ENCODE measurements at regions not wholly inside any gene's neighbourhood (a gene's known extent, or its start where the extent isn't known, plus 50 kb on each side); places are given as distances from the start of the nearest gene placed in this dataset.
"Not testable (repeated sequence)": the region's sequence is repeated elsewhere in the genome, so short reads cannot be mapped to it uniquely, and the experiment has no call there.

GRCh38 chr22:47512617-47513016 is 750.2 kb downstream of the TBC1D22A start:
- no peaks in the 10 kb centered on the region for H3K27me3 ChIP-seq
- H3K9me3 ChIP-seq (replicated peaks in 1 of 11): peaks cover 0 to 16% (median 8%) of the 10 kb centered on the region in 11 experiments; a peak in 7 of 22 replicates
- no peak overlapping the region for H3K4me2 ChIP-seq
- H3K36me3 ChIP-seq: no peaks in the 10 kb centered on the region
- H3K4me3 ChIP-seq: no peak overlapping the region
- H3K27ac ChIP-seq: no peak overlapping the region
- H3K4me1 ChIP-seq: no peaks in the 10 kb centered on the region
- H3K9ac ChIP-seq: no peak overlapping the region
- no peaks in the 10 kb centered on the region for H4K20me1 ChIP-seq
- no peak for TF ChIP-seq Cebpa-rat (IDR thresholded peaks at IDR 0.05)

DNA sequence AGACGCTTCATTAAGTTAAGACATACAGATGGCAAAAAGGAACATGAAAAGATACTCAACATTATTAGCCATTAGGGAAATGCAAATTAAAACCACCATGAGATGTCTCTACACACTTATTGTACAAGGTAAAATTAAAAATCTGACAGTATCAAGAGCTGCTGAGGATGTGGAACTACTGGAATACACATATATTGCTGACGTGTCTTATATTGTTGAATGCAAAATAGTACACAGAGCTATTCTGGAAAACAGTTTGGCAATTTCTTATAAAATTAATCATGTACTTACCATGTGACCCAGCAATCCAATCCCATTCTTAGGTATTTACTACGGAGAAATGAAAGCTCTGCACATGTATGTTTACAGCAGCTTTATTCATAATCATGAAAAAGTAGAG is 742.5 kb downstream of the TBC1D22A start:
- H3K27me3 ChIP-seq: no peaks in the 10 kb centered on the region
- H3K9me3 ChIP-seq (replicated peaks in 1 of 11): peaks cover 19 to 39% (median 27%) of the 10 kb centered on the region in 11 experiments
- H3K4me2 ChIP-seq: no peak overlapping the region
- peaks cover 0 to 6% (median 0%) of the 10 kb centered on the region in 10 experiments; a peak in 1 of 20 replicates for H3K4me1 ChIP-seq
- no peak overlapping the region for H3K27ac ChIP-seq
- TF ChIP-seq Cebpa-rat (IDR thresholded peaks at IDR 0.05): no peak
- no peak overlapping the region for H3K4me3 ChIP-seq
- H3K9ac ChIP-seq: no peak overlapping the region
- H4K20me1 ChIP-seq: no peaks in the 10 kb centered on the region
- H3K36me3 ChIP-seq: no peaks in the 10 kb centered on the region

DNA sequence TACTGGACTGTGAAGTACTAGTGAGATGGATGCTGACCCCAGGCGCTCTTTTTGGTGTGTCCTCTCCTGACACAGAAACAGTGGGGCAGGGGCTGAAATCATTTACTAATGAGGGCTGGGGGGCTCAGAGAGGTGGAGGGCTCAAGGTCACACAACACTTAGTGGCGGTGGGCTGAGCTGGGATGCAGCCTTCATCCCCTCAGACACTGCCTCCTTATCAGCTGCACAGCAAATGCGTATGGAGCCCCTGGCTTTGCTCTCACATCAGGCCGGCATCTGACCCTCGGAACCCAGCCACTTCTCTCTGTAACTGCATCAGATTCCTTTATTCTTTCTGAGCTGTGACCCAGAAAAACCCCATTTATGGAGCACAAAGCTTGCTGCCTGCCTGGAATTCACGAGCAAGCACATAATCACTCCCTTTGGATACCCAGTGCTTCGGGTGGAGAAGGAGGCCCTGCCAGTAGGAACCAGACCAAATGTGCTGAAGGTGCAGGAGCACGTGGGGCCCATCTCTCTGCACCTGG is 736.6 kb downstream of the TBC1D22A start:
- peaks cover 7 to 35% (median 27%) of the 10 kb centered on the region in 10 experiments for H3K4me1 ChIP-seq
- no peak overlapping the region for H3K9ac ChIP-seq
- no peaks in the 10 kb centered on the region for H3K36me3 ChIP-seq
- H4K20me1 ChIP-seq: peaks cover 0 to 4% (median 0%) of the 10 kb centered on the region in 11 experiments; a peak in 1 of 22 replicates
- no peak overlapping the region for H3K4me2 ChIP-seq
- H3K9me3 ChIP-seq (replicated peaks in 1 of 11): peaks cover 38 to 87% (median 49%) of the 10 kb centered on the region in 11 experiments
- H3K4me3 ChIP-seq: no peak overlapping the region
- H3K27me3 ChIP-seq: no peaks in the 10 kb centered on the region
- no peak overlapping the region for H3K27ac ChIP-seq
- no peak for TF ChIP-seq Cebpa-rat (IDR thresholded peaks at IDR 0.05)

DNA sequence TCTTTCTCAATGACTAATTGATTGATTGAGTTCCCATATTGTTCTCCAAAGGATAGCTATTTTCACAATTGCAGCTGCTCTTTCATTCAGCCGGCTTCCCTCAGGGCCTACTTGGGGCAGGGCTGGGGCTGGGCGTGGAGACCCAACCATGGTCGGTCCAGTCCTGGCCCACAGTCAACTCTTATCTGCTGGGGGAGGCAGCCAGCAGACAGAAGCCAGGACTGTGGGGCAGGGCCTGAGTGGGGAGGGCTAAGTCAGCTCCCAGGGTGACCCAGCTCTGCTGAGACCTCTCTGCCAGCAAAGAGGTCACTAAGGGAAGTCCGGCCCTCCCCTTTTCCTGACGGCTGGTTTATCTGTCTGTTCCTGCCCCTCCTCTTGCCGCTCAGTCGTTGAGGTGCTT is 735.2 kb downstream of the TBC1D22A start:
- H3K36me3 ChIP-seq: no peaks in the 10 kb centered on the region
- no peak overlapping the region for H3K4me3 ChIP-seq
- H3K27me3 ChIP-seq: no peaks in the 10 kb centered on the region
- no peak overlapping the region; a peak in 1 of 22 replicates for H3K27ac ChIP-seq
- TF ChIP-seq Cebpa-rat (IDR thresholded peaks at IDR 0.05): no peak
- H3K9me3 ChIP-seq (replicated peaks in 1 of 11): peaks cover 51 to 100% (median 63%) of the 10 kb centered on the region in 11 experiments
- H4K20me1 ChIP-seq: peaks cover 0 to 4% (median 0%) of the 10 kb centered on the region in 11 experiments; a peak in 1 of 22 replicates
- H3K4me1 ChIP-seq: peaks cover 16 to 46% (median 37%) of the 10 kb centered on the region in 10 experiments
- peak overlapping the region in 7 of 11 experiments; percentile 31 to 55 (median 49); a peak in 13 of 22 replicates for H3K4me2 ChIP-seq
- no peak overlapping the region for H3K9ac ChIP-seq

- Histone ChIP-seq H3K4me1 (peaks cover 16 to 41% (median 37%) of the 10 kb centered on the region in 10 experiments), H3K9ac (peak overlapping the region in 2 of 11 experiments; percentile 26 to 28; a peak in 3 of 22 replicates), H3K27me3 (no peaks in the 10 kb centered on the region), H3K9me3 (replicated peaks in 1 of 11) (peaks cover 33 to 93% (median 43%) of the 10 kb centered on the region in 11 experiments), H3K36me3 (no peaks in the 10 kb centered on the region), H3K27ac (peak overlapping the region; percentile 19 to 78 (median 70); a peak in 20 of 22 replicates), H3K4me3 (no peak overlapping the region; a peak in 1 of 20 replicates), H3K4me2 (peak overlapping the region in 9 of 11 experiments; percentile 44 to 72 (median 55); a peak in 15 of 22 replicates), H4K20me1 (peaks cover 0 to 4% (median 0%) of the 10 kb centered on the region in 11 experiments; a peak in 1 of 22 replicates)
- TF ChIP-seq Cebpa-rat (IDR thresholded peaks at IDR 0.05): no peak
Observed at GRCh38 chr22:47495110-47495509, 732.7 kb downstream of the TBC1D22A start.

- not testable (repeated sequence) for H3K36me3 ChIP-seq
Observed at GRCh38 chr22:47488131-47488530, 725.7 kb downstream of the TBC1D22A start.

GRCh38 chr22:47486569-47487312 is 724.3 kb downstream of the TBC1D22A start:
- TF ChIP-seq Cebpa-rat (IDR thresholded peaks at IDR 0.05): no peak
- H3K27me3 ChIP-seq: no peaks in the 10 kb centered on the region
- H3K9ac ChIP-seq: no peak overlapping the region
- H4K20me1 ChIP-seq: no peaks in the 10 kb centered on the region
- H3K36me3 ChIP-seq: no peaks in the 10 kb centered on the region
- peaks cover 0 to 9% (median 0%) of the 10 kb centered on the region in 11 experiments; a peak in 4 of 22 replicates for H3K9me3 ChIP-seq (replicated peaks in 1 of 11)
- H3K4me3 ChIP-seq: no peak overlapping the region
- H3K27ac ChIP-seq: no peak overlapping the region
- no peak overlapping the region for H3K4me2 ChIP-seq
- H3K4me1 ChIP-seq: peaks cover 0 to under 1% (median 0%) of the 10 kb centered on the region in 10 experiments; a peak in 2 of 20 replicates

More at GRCh38 chr22:47488131-47488530, 725.7 kb downstream of the TBC1D22A start:
- not testable (repeated sequence) for H3K27me3 ChIP-seq, H4K20me1 ChIP-seq, H3K27ac ChIP-seq, H3K4me3 ChIP-seq, H3K4me2 ChIP-seq, H3K4me1 ChIP-seq, H3K9ac ChIP-seq
- H3K9me3 ChIP-seq (replicated peaks in 1 of 11): peaks cover 3 to 23% (median 9%) of the 10 kb centered on the region in 11 experiments; a peak in 19 of 22 replicates

DNA sequence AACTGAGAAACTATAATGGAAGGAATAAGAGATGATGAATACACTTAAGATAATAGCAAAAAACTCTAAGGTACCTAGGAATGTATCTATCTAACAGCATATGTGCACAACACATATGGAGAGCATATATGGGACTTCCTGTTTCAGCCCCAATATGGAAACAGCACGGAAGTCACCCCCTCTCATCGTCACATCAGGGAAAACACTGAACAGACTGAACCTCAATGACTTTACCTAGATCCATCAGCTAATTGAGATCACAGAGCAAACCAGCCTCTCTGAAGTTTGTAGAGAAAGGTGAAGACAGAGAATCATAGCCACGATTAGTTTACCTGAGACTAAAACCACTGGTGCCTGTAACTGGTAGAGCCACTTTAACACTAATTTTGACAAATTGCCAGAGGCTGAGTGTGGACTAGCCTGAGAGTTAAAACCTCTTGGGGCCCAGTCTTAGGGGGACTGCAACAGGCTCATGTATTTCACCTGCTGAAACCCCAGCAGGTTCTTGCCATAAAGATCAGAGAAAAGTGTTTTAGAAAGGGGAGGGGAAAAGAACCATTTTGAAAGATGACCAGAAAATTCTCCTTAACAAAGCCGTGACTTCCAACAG is 722.6 kb downstream of the TBC1D22A start:
- no peaks in the 10 kb centered on the region; a peak in 1 of 20 replicates for H3K4me1 ChIP-seq
- no peaks in the 10 kb centered on the region for H4K20me1 ChIP-seq
- TF ChIP-seq Cebpa-rat (IDR thresholded peaks at IDR 0.05): no peak
- H3K27ac ChIP-seq: no peak overlapping the region
- no peak overlapping the region for H3K4me3 ChIP-seq
- peaks cover 0 to 4% (median 0%) of the 10 kb centered on the region in 11 experiments; a peak in 1 of 22 replicates for H3K9me3 ChIP-seq (replicated peaks in 1 of 11)
- no peaks in the 10 kb centered on the region for H3K36me3 ChIP-seq
- no peak overlapping the region for H3K4me2 ChIP-seq
- H3K27me3 ChIP-seq: no peaks in the 10 kb centered on the region
- no peak overlapping the region for H3K9ac ChIP-seq

DNA sequence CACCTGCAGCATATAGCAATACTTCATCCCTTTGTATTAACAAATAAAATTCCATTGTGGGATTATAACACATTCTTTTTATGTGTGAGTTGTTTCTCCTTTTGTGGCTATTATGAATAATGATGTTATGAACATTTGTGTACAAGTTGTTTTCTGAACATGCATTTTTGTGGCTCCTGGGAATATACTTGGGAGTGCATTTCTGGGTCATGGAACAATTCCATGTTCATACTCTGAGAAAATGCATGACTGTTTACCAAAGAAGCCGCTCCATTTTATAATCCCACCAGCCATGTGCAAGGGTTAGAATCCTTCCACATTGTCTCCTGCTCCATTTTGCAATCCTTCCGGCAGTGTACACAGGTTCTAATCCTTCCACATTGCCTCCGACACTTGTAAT is 713.8 kb downstream of the TBC1D22A start:
- no peaks in the 10 kb centered on the region for H4K20me1 ChIP-seq
- H3K27ac ChIP-seq: no peak overlapping the region
- no peak overlapping the region for H3K9ac ChIP-seq
- no peaks in the 10 kb centered on the region for H3K27me3 ChIP-seq
- H3K36me3 ChIP-seq: no peaks in the 10 kb centered on the region
- H3K9me3 ChIP-seq (replicated peaks in 1 of 11): no peaks in the 10 kb centered on the region
- H3K4me2 ChIP-seq: 0 out of 22 replicates have a peak overlapping the region, but pooled peaks of 1 of the 11 experiments have one; percentile 13
- H3K4me1 ChIP-seq: peaks cover 11 to 15% (median 13%) of the 10 kb centered on the region in 10 experiments
- TF ChIP-seq Cebpa-rat (IDR thresholded peaks at IDR 0.05): no peak
- H3K4me3 ChIP-seq: no peak overlapping the region
